ENCODE measurements at regions not wholly inside any gene's neighbourhood (a gene's known extent, or its start where the extent isn't known, plus 50 kb on each side); places are given as distances from the start of the nearest gene placed in this dataset.

DNA sequence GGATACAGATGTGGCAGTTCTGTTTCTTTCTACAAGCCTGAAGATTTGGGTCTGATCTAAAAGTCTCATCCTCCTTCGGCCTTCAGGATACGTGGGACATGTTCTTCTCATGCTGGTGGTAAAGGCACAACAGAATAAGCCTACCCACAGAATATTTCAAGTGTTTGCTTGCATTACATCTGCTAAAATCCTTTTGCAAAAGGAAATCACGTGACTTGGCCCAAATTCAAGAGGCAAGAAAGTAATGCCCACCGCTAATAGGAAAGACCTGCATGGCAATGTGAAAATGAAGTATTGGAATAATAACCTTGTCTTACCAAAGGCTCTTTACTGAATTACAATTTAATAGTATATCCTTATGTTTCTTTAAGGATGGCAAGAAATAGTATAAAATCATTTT is 439.9 kb upstream of the TGFBR2 start:
- no peak overlapping the region for H4K8ac ChIP-seq (ENCODE audit: extremely low read depth, insufficient read depth, low read length)
- H3K9ac ChIP-seq (replicated peaks in 1 of 4; ENCODE audit: extremely low read depth in 1 of 4, low read depth in 3 of 4, low read length in 3 of 4), result no peak overlapping the region
- H2BK5ac ChIP-seq (ENCODE audit: low read depth, low read length), result no peak overlapping the region
- H3K79me1 ChIP-seq (ENCODE audit: low read depth, low read length), result no peaks in the 10 kb centered on the region
- H3K27ac ChIP-seq (ENCODE audit: low read depth, low read length), result no peak overlapping the region
- no peak overlapping the region for H3K4me3 ChIP-seq (ENCODE audit: extremely low read depth in 1 of 4, insufficient read depth in 2 of 4, low read depth in 3 of 4, low read length in 4 of 4)
- DNase-seq (ENCODE audit: low read depth in 1 of 2, low spot score in 2 of 2), result no peak
- H3K18ac ChIP-seq (ENCODE audit: extremely low read depth, low read length), result no peak overlapping the region
- H3K79me2 ChIP-seq (ENCODE audit: control insufficient read depth in 1 of 2, insufficient read depth in 2 of 2, low read length in 2 of 2), result no peaks in the 10 kb centered on the region
- no peak overlapping the region for H3K14ac ChIP-seq (ENCODE audit: insufficient read length)
- H2BK15ac ChIP-seq (ENCODE audit: low read length), result no peak overlapping the region
- no peak for TF ChIP-seq TAF1 (IDR thresholded peaks at IDR 0.05; ENCODE audit: low read depth, low read length)
- POLR2A ChIA-PET (ENCODE audit: partially characterized antibody), result no interaction called here
- no peaks in the 10 kb centered on the region for H4K20me1 ChIP-seq (replicated peaks in 1 of 2; ENCODE audit: control insufficient read depth in 1 of 2, insufficient read depth in 2 of 2, low read length in 2 of 2)
- 88% methylated on average over 4 of the region's 4 CpGs; no CpG with 5 or more reads in 1 of the 2 experiments for WGBS, 2 experiments (ENCODE audit: extremely low coverage in 1 of 2, insufficient coverage in 1 of 2, insufficient read length in 1 of 2, insufficient replicate concordance in 2 of 2, low coverage in 1 of 2, low lambda C conversion rate in 2 of 2, missing lambda C conversion rate in 1 of 2)
- no peaks in the 10 kb centered on the region for H3K23me2 ChIP-seq (ENCODE audit: low read depth, low read length)
- no peak overlapping the region for H3K4ac ChIP-seq (replicated peaks; ENCODE audit: insufficient read length, low read depth, low read length)
- no peak overlapping the region for H2BK120ac ChIP-seq (replicated peaks; ENCODE audit: low read depth, low read length)
- H3K4me2 ChIP-seq (ENCODE audit: insufficient read depth in 1 of 2, low read depth in 2 of 2, low read length in 2 of 2), result no peak overlapping the region
- no peak overlapping the region for H2BK20ac ChIP-seq (ENCODE audit: low read length)
- H3K27me3 ChIP-seq (replicated peaks in 1 of 4; ENCODE audit: control insufficient read depth in 3 of 4, extremely low read depth in 1 of 4, insufficient read depth in 3 of 4, low read length in 3 of 4), result no peaks in the 10 kb centered on the region
- no peak overlapping the region for H4K5ac ChIP-seq (ENCODE audit: insufficient read length, low read depth, low read length)
- H4K91ac ChIP-seq (replicated peaks; ENCODE audit: insufficient read length, low read length), result no peak overlapping the region
- H2BK12ac ChIP-seq (ENCODE audit: low read depth, low read length), result no peak overlapping the region
- no peak for FAIRE-seq
- no peaks in the 10 kb centered on the region for H3K36me3 ChIP-seq (ENCODE audit: control insufficient read depth in 2 of 4, insufficient read depth in 4 of 4, low read length in 3 of 4)
- CTCF ChIA-PET (ENCODE audit: partially characterized antibody), result interaction anchor here (2.2 kb wide), 1 partner anchor 125 kb away, joined by 12 read pairs; no protein-coding TSS in a partner anchor
- H2AFZ ChIP-seq (ENCODE audit: low read length), result no peak overlapping the region
- no peak overlapping the region for H3K23ac ChIP-seq (ENCODE audit: insufficient read length)
- H2AK5ac ChIP-seq (ENCODE audit: low read depth, low read length), result no peak overlapping the region
- no peak overlapping the region for H3K56ac ChIP-seq (replicated peaks; ENCODE audit: insufficient read length, low read depth, low read length)
- no peaks in the 10 kb centered on the region for H3K4me1 ChIP-seq (replicated peaks in 1 of 4; ENCODE audit: control insufficient read depth in 3 of 4, insufficient read depth in 4 of 4, low read length in 3 of 4)
- no peaks in the 10 kb centered on the region for H3K9me3 ChIP-seq (ENCODE audit: insufficient read depth in 2 of 2, low read depth in 1 of 2, low read length in 1 of 2)
